Osteoblast (primary cell): ENCODE measurements at regions not wholly inside any gene's neighbourhood (a gene's known extent, or its start where the extent isn't known, plus 50 kb on each side); places are given as distances from the start of the nearest gene placed in this dataset.

Experiments
- DNase-seq: peaks from one replicate; pipeline ENCODE4 v3.0.0; 2011; ENCODE audit warnings: low spot score, mixed read lengths; ENCODE audit not compliant: insufficient read length; ENCODE audit errors: missing footprints
- H2AFZ ChIP-seq: 2 replicates; pipeline ENCODE4 v1.6.0; 2011; ENCODE audit warnings: mild to moderate bottlenecking, low read length
- H3K27ac ChIP-seq: 2 replicates; pipeline ENCODE4 v1.5.1; 2011; ENCODE audit warnings: mild to moderate bottlenecking, low read depth, low read length, moderate library complexity
- H3K27me3 ChIP-seq: 2 replicates; pipeline ENCODE4 v1.6.0; 2012; ENCODE audit warnings: mild to moderate bottlenecking, control low read depth, inconsistent platforms, low read length, moderate library complexity; ENCODE audit not compliant: insufficient read depth
- H3K36me3 ChIP-seq: 2 replicates; pipeline ENCODE4 v1.5.1; 2011; ENCODE audit warnings: mild to moderate bottlenecking, low read length, control low read depth, moderate library complexity; ENCODE audit not compliant: insufficient read depth
- H3K4me1 ChIP-seq: 2 replicates; pipeline ENCODE4 v1.5.1; 2011; ENCODE audit warnings: mild to moderate bottlenecking, low read length, control low read depth, moderate library complexity; ENCODE audit not compliant: insufficient read depth
- H3K4me2 ChIP-seq: 2 replicates; pipeline ENCODE4 v1.6.0; 2011; ENCODE audit warnings: mild to moderate bottlenecking, low read length; ENCODE audit not compliant: insufficient read depth
- H3K4me3 ChIP-seq: fragments of 200-600 bp; sonication (generic); 3 replicates; pipeline ENCODE4 v1.5.1; 2012; ENCODE audit warnings: mild to moderate bottlenecking, low read length, inconsistent platforms; ENCODE audit not compliant: insufficient read depth
- H3K79me2 ChIP-seq: 2 replicates; pipeline ENCODE4 v1.6.0; 2012; ENCODE audit warnings: mild to moderate bottlenecking, low read length, control low read depth, inconsistent platforms; ENCODE audit not compliant: insufficient read depth
- H3K9me3 ChIP-seq: 2 replicates; pipeline ENCODE4 v1.5.1; 2011; ENCODE audit warnings: low read depth, low read length, control low read depth
- H4K20me1 ChIP-seq: 2 replicates; pipeline ENCODE4 v1.6.0; 2012; ENCODE audit warnings: mild to moderate bottlenecking, low read length, control low read depth; ENCODE audit not compliant: insufficient read depth
- CTCF ChIP-seq: IDR thresholded peaks from 2 replicates; pipeline ENCODE4 v1.5.1; 2011; ENCODE audit warnings: mild to moderate bottlenecking, low read depth, low read length, moderate library complexity; ENCODE audit errors: extremely low read depth

GRCh38 chr13:73913079-73913740, 221.0 kb downstream of the KLF12 start:
- TF ChIP-seq CTCF = no peak
- peaks cover 11% of the 10 kb centered on the region for H4K20me1 ChIP-seq
- DNase-seq = no peak
- H3K4me1 ChIP-seq = peaks cover 30% of the 10 kb centered on the region
- peaks cover 89% of the 10 kb centered on the region for H3K79me2 ChIP-seq
- H3K4me3 ChIP-seq = peak overlapping the region; percentile 45
- peak overlapping the region; percentile 3 for H2AFZ ChIP-seq
- H3K36me3 ChIP-seq = no peaks in the 10 kb centered on the region
- no peaks in the 10 kb centered on the region for H3K27me3 ChIP-seq
- peak overlapping the region; percentile 76 for H3K4me2 ChIP-seq
- no peaks in the 10 kb centered on the region for H3K9me3 ChIP-seq
- peak overlapping the region; percentile 90 for H3K27ac ChIP-seq

GRCh38 chr13:73911361-73911760, 222.8 kb downstream of the KLF12 start:
- Histone ChIP-seq H3K27me3 (no peaks in the 10 kb centered on the region), H3K9me3 (no peaks in the 10 kb centered on the region), H2AFZ (no peak overlapping the region), H3K27ac (no peak overlapping the region), H3K4me1 (peaks cover 30% of the 10 kb centered on the region), H3K4me3 (no peak overlapping the region), H3K4me2 (no peak overlapping the region), H4K20me1 (peaks cover 14% of the 10 kb centered on the region), H3K36me3 (no peaks in the 10 kb centered on the region), H3K79me2 (peaks cover 88% of the 10 kb centered on the region)
- DNase-seq = no peak
- TF ChIP-seq CTCF = no peak

GRCh38 chr13:73910733-73911132, 223.5 kb downstream of the KLF12 start:
- H3K4me3 ChIP-seq = no peak overlapping the region
- peaks cover 30% of the 10 kb centered on the region for H3K4me1 ChIP-seq
- no peak overlapping the region for H2AFZ ChIP-seq
- H4K20me1 ChIP-seq = peaks cover 14% of the 10 kb centered on the region
- no peak for TF ChIP-seq CTCF
- H3K9me3 ChIP-seq = no peaks in the 10 kb centered on the region
- no peak for DNase-seq
- H3K79me2 ChIP-seq = peaks cover 88% of the 10 kb centered on the region
- H3K27ac ChIP-seq = no peak overlapping the region
- no peak overlapping the region for H3K4me2 ChIP-seq
- no peaks in the 10 kb centered on the region for H3K36me3 ChIP-seq
- no peaks in the 10 kb centered on the region for H3K27me3 ChIP-seq

- H3K4me1 ChIP-seq = peaks cover 16% of the 10 kb centered on the region
- DNase-seq = no peak
- H3K79me2 ChIP-seq = peaks cover 86% of the 10 kb centered on the region
- H2AFZ ChIP-seq = no peak overlapping the region
- no peak overlapping the region for H3K4me2 ChIP-seq
- H3K27me3 ChIP-seq = no peaks in the 10 kb centered on the region
- H3K9me3 ChIP-seq = no peaks in the 10 kb centered on the region
- H3K36me3 ChIP-seq = no peaks in the 10 kb centered on the region
- H4K20me1 ChIP-seq = peaks cover 7% of the 10 kb centered on the region
- H3K4me3 ChIP-seq = no peak overlapping the region
- TF ChIP-seq CTCF = no peak
- no peak overlapping the region for H3K27ac ChIP-seq
These were observed 225.4 kb downstream of the KLF12 start for GRCh38 chr13:73908809-73909208.
